MM.1S (cell line): ENCODE measurements at regions not wholly inside any gene's neighbourhood (a gene's known extent, or its start where the extent isn't known, plus 50 kb on each side); places are given as distances from the start of the nearest gene placed in this dataset.

Experiments
- EZH2 ChIP-seq: fragments of 300-600 bp; sonication (generic); optimal IDR thresholded peaks from 2 replicates; pipeline ENCODE3; 2017; ENCODE audit warnings: low read depth, mild to moderate bottlenecking, antibody characterized with exemption, low read length, mixed read lengths
- TF ChIP-seq, protein P1 (sequence below): fragments of 300-600 bp; sonication (generic); IDR thresholded peaks from 2 replicates; pipeline ENCODE4 v1.5.1; 2016; ENCODE audit warnings: antibody characterized with exemption, low read length, mixed read lengths

- no peak for TF ChIP-seq EZH2
- TF ChIP-seq, protein P1, sequence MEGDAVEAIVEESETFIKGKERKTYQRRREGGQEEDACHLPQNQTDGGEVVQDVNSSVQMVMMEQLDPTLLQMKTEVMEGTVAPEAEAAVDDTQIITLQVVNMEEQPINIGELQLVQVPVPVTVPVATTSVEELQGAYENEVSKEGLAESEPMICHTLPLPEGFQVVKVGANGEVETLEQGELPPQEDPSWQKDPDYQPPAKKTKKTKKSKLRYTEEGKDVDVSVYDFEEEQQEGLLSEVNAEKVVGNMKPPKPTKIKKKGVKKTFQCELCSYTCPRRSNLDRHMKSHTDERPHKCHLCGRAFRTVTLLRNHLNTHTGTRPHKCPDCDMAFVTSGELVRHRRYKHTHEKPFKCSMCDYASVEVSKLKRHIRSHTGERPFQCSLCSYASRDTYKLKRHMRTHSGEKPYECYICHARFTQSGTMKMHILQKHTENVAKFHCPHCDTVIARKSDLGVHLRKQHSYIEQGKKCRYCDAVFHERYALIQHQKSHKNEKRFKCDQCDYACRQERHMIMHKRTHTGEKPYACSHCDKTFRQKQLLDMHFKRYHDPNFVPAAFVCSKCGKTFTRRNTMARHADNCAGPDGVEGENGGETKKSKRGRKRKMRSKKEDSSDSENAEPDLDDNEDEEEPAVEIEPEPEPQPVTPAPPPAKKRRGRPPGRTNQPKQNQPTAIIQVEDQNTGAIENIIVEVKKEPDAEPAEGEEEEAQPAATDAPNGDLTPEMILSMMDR: no peak
Observed at GRCh38 chr11:15724601-15725000, 609.9 kb downstream of the INSC start.
